B cell (primary cell): ENCODE measurements at regions not wholly inside any gene's neighbourhood (a gene's known extent, or its start where the extent isn't known, plus 50 kb on each side); places are given as distances from the start of the nearest gene placed in this dataset.

Experiments
- ATAC-seq: fragments of 200-7000 bp; cut with Tn5 transposase; one replicate; pipeline ENCODE4 v1.10.0; 2021; ENCODE audit warnings: low read depth, mild to moderate bottlenecking, moderate number of reproducible peaks, moderate library complexity
- CTCF ChIA-PET: fragments of 350-600 bp; sonication (Branson Sonifier 250); formaldehyde crosslinking; loops from one replicate; lab custom pipeline; 2021; ENCODE audit warnings: antibody characterized with exemption, inconsistent platforms; lab: Charles Lee
- POLR2A ChIA-PET: fragments of 350-600 bp; sonication (Branson Sonifier 250); formaldehyde crosslinking; loops from one replicate; lab custom pipeline; 2021; ENCODE audit warnings: antibody characterized with exemption; lab: Charles Lee
- DNase-seq: peaks from one replicate; pipeline ENCODE4 v3.0.0; 2013
- H2AFZ ChIP-seq: 2 replicates; pipeline ENCODE4 v1.6.1; 2012; ENCODE audit warnings: mild to moderate bottlenecking, low read depth, low read length; ENCODE audit not compliant: insufficient read depth, poor library complexity, severe bottlenecking
- H3K27ac ChIP-seq, 2 donors: 1 replicate in 1 of 2; 2 replicates in 1 of 2; pipeline ENCODE4 v1.5.1; 2012 to 2013; ENCODE audit warnings: low read length in 2 of 2, mild to moderate bottlenecking in 2 of 2, moderate library complexity in 1 of 2
- H3K27me3 ChIP-seq, 4 experiments: fragments of 200-600 bp in 1 of 4; sonication (generic) in 1 of 4; replicated peaks in 1 of 4; 1 replicate in 2 of 4; 2 replicates in 2 of 4; pipeline versions ENCODE4 v1.6.1 to v1.7.0; 2013 to 2016; ENCODE audit warnings: low read length in 3 of 4, mild to moderate bottlenecking in 2 of 4, mixed read lengths in 1 of 4, moderate library complexity in 1 of 4; ENCODE audit not compliant: insufficient read depth in 4 of 4, control insufficient read depth in 3 of 4; ENCODE audit errors: control extremely low read depth in 1 of 4
- H3K36me3 ChIP-seq, 2 experiments: replicated peaks in 1 of 2; 1 replicate in 1 of 2; 2 replicates in 1 of 2; pipeline versions ENCODE4 v1.6.1 to v1.7.1; 2013; ENCODE audit warnings: low read length in 1 of 2; ENCODE audit not compliant: insufficient read depth in 2 of 2, control insufficient read depth in 1 of 2; ENCODE audit errors: control extremely low read depth in 1 of 2, extremely low read depth in 1 of 2
- H3K4me1 ChIP-seq, 2 donors: fragments of 200-600 bp in 1 of 2; sonication (generic) in 1 of 2; 1 replicate in 1 of 2; 2 replicates in 1 of 2; pipeline versions ENCODE4 v1.5.1 to v1.6.1; 2013 to 2017; ENCODE audit warnings: low read length in 2 of 2; ENCODE audit not compliant: control insufficient read depth in 2 of 2, insufficient read depth in 2 of 2
- H3K4me2 ChIP-seq: replicated peaks from 2 replicates; pipeline ENCODE3; 2012; ENCODE audit warnings: mild to moderate bottlenecking, low read depth, low read length; ENCODE audit not compliant: poor library complexity, severe bottlenecking
- H3K4me3 ChIP-seq, 5 experiments: fragments of 200-600 bp in 1 of 5; sonication (generic) in 1 of 5; 1 replicate in 3 of 5; 2 replicates in 2 of 5; pipeline versions ENCODE4 v1.5.1 to v1.7.0; 2011 to 2016; ENCODE audit warnings: low read length in 4 of 5, mild to moderate bottlenecking in 4 of 5, low read depth in 2 of 5, control low read depth in 1 of 5, moderate library complexity in 1 of 5; ENCODE audit not compliant: insufficient read depth in 1 of 5; ENCODE audit errors: control extremely low read depth in 1 of 5, extremely low read depth in 1 of 5
- H3K79me2 ChIP-seq: fragments of 200-600 bp; sonication (generic); one replicate; pipeline ENCODE4 v1.6.0; 2016; ENCODE audit warnings: low read length; ENCODE audit not compliant: control insufficient read depth, insufficient read depth
- H3K9ac ChIP-seq: fragments of 200-600 bp; sonication (generic); 2 replicates; pipeline ENCODE4 v1.6.1; 2017; ENCODE audit warnings: mild to moderate bottlenecking, low read length, moderate library complexity
- H3K9me3 ChIP-seq, 3 donors: one replicate each; pipeline versions ENCODE4 v1.6.1 to v1.7.1; 2013; ENCODE audit warnings: low read length in 2 of 3; ENCODE audit not compliant: control insufficient read depth in 2 of 3, insufficient read depth in 1 of 3; ENCODE audit errors: control extremely low read depth in 1 of 3
- H4K20me1 ChIP-seq: 2 replicates; pipeline ENCODE4 v1.6.0; 2012; ENCODE audit warnings: mild to moderate bottlenecking, low read length; ENCODE audit not compliant: insufficient read depth, control insufficient read depth, poor library complexity, severe bottlenecking
- H3K27ac Mint-ChIP-seq: one replicate; pipeline ENCODE4 v1.8.0; 2021; ENCODE audit warnings: mixed read lengths
- H3K27me3 Mint-ChIP-seq: one replicate; pipeline ENCODE4 v1.8.0; 2021; ENCODE audit warnings: mixed read lengths
- H3K4me1 Mint-ChIP-seq: one replicate; pipeline ENCODE4 v1.8.0; 2021; ENCODE audit warnings: mixed read lengths
- H3K4me3 Mint-ChIP-seq: one replicate; pipeline ENCODE4 v1.8.0; 2021; ENCODE audit warnings: mixed read lengths
- H3K9me3 Mint-ChIP-seq: one replicate; pipeline ENCODE4 v1.8.0; 2022; ENCODE audit warnings: mixed read lengths; ENCODE audit not compliant: insufficient read depth
- CTCF ChIP-seq: fragments of 200-600 bp; IDR thresholded peaks from one replicate; pipeline ENCODE4 v1.8.0; 2022; ENCODE audit warnings: antibody characterized with exemption, mild to moderate bottlenecking
- EZH2 ChIP-seq: IDR thresholded peaks from 2 replicates; pipeline ENCODE4 v1.6.1; 2012; ENCODE audit warnings: borderline replicate concordance, low read depth, mild to moderate bottlenecking, moderate library complexity, low read length; ENCODE audit not compliant: insufficient read depth, poor library complexity, severe bottlenecking
- WGBS: methylation state at CpG from one replicate; pipeline ENCODE4 v1.1.5; 2013; ENCODE audit warnings: missing lambda C conversion rate; ENCODE audit not compliant: insufficient coverage; 5-methylcytosine and 5-hydroxymethylcytosine counted together
- intact Hi-C: fragments of 100-400 bp; cut with micrococcal nuclease; formaldehyde crosslinking; loops from one replicate; pipeline ENCODE4 v1.10.0; 2022

- Mint-ChIP-seq H3K9me3 (peaks cover 2% of the 10 kb centered on the region), H3K27ac (no peak overlapping the region), H3K27me3 (no peaks in the 10 kb centered on the region), H3K4me1 (no peaks in the 10 kb centered on the region), H3K4me3 (no peak overlapping the region)
- Histone ChIP-seq H3K27me3 (no peaks in the 10 kb centered on the region), H3K4me3 (no peak overlapping the region), H4K20me1 (no peaks in the 10 kb centered on the region), H3K27ac (no peak overlapping the region), H3K79me2 (no peaks in the 10 kb centered on the region), H3K4me2 (no peak overlapping the region), H3K36me3 (no peaks in the 10 kb centered on the region), H3K4me1 (no peaks in the 10 kb centered on the region), H3K9me3 (peaks cover 0 to 6% (median 2%) of the 10 kb centered on the region in 3 donors), H3K9ac (no peak overlapping the region), H2AFZ (no peak overlapping the region)
- ATAC-seq, result no peak
- ChIA-PET POLR2A (no interaction called here), CTCF (no interaction called here)
- no peak for DNase-seq
- intact Hi-C loops, result no loop called here
- 69% methylated on average over 4 of the region's 5 CpGs for WGBS
- TF ChIP-seq EZH2, result no peak
- TF ChIP-seq CTCF, result no peak
Observed at GRCh38 chr11:42329929-42330565, 870.6 kb upstream of the LRRC4C start.

- H3K27me3 Mint-ChIP-seq, result no peaks in the 10 kb centered on the region
- no peak overlapping the region for H3K27ac ChIP-seq
- POLR2A ChIA-PET, result no interaction called here
- no peak overlapping the region for H3K27ac Mint-ChIP-seq
- no peak overlapping the region for H3K4me3 ChIP-seq
- no peaks in the 10 kb centered on the region for H3K4me1 Mint-ChIP-seq
- CTCF ChIA-PET, result no interaction called here
- H3K27me3 ChIP-seq, result no peaks in the 10 kb centered on the region
- H3K36me3 ChIP-seq, result no peaks in the 10 kb centered on the region
- intact Hi-C loops, result no loop called here
- ATAC-seq (no peak), DNase-seq (no peak)
- H3K4me3 Mint-ChIP-seq, result no peak overlapping the region
- H3K9ac ChIP-seq, result no peak overlapping the region
- no peaks in the 10 kb centered on the region for H3K79me2 ChIP-seq
- no peak for TF ChIP-seq EZH2
- no peak for TF ChIP-seq CTCF
- peaks cover 0 to 6% (median 2%) of the 10 kb centered on the region in 3 donors for H3K9me3 ChIP-seq
- no peak overlapping the region for H2AFZ ChIP-seq
- WGBS, result 93% methylated on average over 4 of the region's 4 CpGs
- no peaks in the 10 kb centered on the region for H4K20me1 ChIP-seq
- H3K9me3 Mint-ChIP-seq, result peaks cover 2% of the 10 kb centered on the region
- H3K4me1 ChIP-seq, result no peaks in the 10 kb centered on the region
- H3K4me2 ChIP-seq, result no peak overlapping the region
Observed at GRCh38 chr11:42337786-42338455, 878.5 kb upstream of the LRRC4C start.
